ENCODE measurements at regions not wholly inside any gene's neighbourhood (a gene's known extent, or its start where the extent isn't known, plus 50 kb on each side); places are given as distances from the start of the nearest gene placed in this dataset.
A peak's percentile ranks its signal among the peaks of the same experiment; 100 is the strongest.

- no peak for DNase-seq
Measured at GRCh38 chr20:24049081-24049480, 60.5 kb upstream of the GGTLC1 start.

DNA sequence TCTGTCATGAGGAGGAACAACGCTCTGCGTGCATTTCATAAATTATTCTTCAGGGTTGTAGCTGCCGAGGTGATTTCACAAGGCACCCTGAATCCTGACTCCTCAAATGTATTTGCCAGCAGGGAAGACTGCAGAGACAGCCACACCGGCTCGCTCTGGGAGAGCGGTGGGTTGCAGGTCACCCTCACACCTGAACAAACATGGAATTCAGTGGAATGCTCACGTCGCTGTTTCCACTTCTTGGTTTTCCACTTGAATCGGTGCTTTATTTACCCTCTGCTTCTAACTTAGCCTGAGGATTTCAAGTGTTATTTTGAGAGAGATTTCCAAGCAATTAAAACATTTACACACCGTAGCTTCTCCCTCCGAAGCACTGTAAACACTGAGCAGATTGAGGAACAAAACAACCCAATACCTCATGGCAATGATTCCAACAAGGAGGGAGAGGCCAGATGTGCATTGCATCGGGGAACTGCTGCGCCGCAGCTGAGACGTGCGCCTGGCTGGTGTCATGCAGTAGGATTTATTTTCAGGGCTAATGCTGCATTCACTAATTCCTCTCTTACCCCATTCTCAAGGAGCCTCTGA, 59.5 kb upstream of the GGTLC1 start:
- DNase-seq = no peak

DNA sequence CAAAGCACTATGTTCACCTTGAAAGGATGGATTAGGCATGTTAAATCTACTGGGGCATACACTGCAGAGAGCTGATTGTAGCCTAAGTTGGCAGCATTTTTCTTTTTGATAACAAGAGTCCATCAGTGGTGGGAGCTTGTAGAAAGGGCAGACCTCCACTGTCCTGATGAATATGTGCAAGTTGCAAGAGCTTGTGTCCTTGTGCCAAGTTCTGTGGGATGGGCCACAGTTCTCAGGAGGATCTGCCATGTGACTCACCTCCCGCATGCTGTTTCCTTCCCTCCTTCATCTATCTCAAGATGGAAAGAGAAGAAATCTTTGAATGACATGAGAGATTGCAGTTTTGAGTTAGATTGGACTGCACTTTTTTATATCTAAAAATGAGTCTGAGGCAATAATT, 58.3 kb upstream of the GGTLC1 start:
- no peak for DNase-seq

- peak; percentile 40 for DNase-seq
Measured at GRCh38 chr20:24045621-24046318, 57.2 kb upstream of the GGTLC1 start.

- DNase-seq = no peak
Measured at GRCh38 chr20:24043294-24043693, 54.7 kb upstream of the GGTLC1 start.

DNA sequence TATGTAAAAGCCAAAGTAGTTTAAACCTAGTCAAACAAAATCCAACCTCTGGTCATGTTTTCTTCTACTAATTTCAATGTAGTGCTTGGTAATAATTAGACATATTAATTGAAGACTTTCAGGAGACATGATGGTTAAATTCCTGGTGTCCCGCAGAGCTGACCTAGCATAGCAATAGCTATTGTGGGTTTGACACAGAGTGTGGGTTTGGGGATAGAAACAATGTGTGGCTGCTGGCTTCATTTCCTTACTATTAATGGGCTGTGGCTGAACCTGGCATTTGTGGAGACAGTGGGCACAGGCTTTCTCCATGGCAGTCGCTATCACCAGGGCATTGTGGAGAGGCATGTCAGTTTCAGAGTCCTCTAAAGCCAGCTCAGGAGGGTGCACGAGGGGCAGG, 54.1 kb upstream of the GGTLC1 start:
- no peak for DNase-seq

GRCh38 chr20:24040896-24041459, 52.4 kb upstream of the GGTLC1 start:
- no peak for DNase-seq

DNA sequence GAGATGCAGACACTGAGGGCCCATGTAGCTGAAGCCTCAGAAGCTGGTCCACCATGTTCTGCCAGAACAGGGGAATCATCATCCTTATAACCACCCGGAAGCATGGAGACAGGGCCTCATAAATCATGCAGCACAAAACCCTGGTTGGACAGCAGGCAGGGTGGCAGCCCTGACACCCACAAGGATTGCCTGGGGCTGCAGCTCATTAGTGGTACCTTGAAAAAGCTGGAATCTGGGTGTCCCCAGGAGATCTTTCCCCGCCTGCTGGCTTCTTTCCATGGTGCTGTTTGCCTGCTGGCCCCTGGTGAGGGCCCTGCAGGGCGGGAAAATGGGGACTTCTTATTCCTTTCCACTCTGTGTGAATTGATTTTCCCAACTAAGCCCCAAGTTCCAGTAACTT, 50.6 kb upstream of the GGTLC1 start:
- DNase-seq = no peak

All from stimulated activated CD8-positive, alpha-beta memory T cell treated with anti-CD3 and anti-CD28 coated beads, Interleukin-4, amount 100 ng/mL, for 48 hours (primary cell).